A549 (cell line): ENCODE measurements at regions not wholly inside any gene's neighbourhood (a gene's known extent, or its start where the extent isn't known, plus 50 kb on each side); places are given as distances from the start of the nearest gene placed in this dataset.
A peak's percentile ranks its signal among the peaks of the same experiment; 100 is the strongest.

Experiments used
- ATAC-seq, 2 experiments: fragments of 200-7000 bp in 1 of 2; fragments of >200 bp in 1 of 2; cut with Nextera tagmentation in 1 of 2; cut with Tn5 transposase in 1 of 2; 3 replicates each; pipeline versions ENCODE4 v1.8.0 to v1.9.1; 2018 to 2020; ENCODE audit warnings: mild to moderate bottlenecking in 1 of 2, moderate library complexity in 1 of 2
- CTCF ChIA-PET: fragments of 300-600 bp; sonication (Branson Sonifier 250); formaldehyde crosslinking; extraction: SDS; loops from one replicate; lab custom pipeline; 2021; ENCODE audit warnings: antibody characterized with exemption, inconsistent platforms; lab: Yijun Ruan, JAX
- POLR2A ChIA-PET: fragments of 350-600 bp; formaldehyde crosslinking; extraction: SDS; loops from one replicate; lab custom pipeline; 2021; ENCODE audit warnings: antibody characterized with exemption, inconsistent platforms; lab: Yijun Ruan, JAX
- DNase-seq, 2 experiments: peaks; one replicate each; pipeline versions ENCODE4 v3.0.0 to v3.0.0-alpha.2; 2011 to 2016; ENCODE audit warnings: low read depth in 1 of 2, low spot score in 1 of 2
- FAIRE-seq: peaks from 2 replicates; lab custom pipeline; 2011; peaks lifted over from hg19 to GRCh38; lab: Jason Lieb, UNC
- H3K27ac ChIP-seq, 2 experiments: fragments of >200 bp; sonication (Bioruptor Twin); formaldehyde crosslinking; 3 replicates each; pipeline ENCODE4 v1.5.1; 2016 to 2017
- H3K4me1 ChIP-seq: fragments of >200 bp; sonication (Bioruptor Twin); formaldehyde crosslinking; 3 replicates; pipeline ENCODE4 v1.6.1; 2016
- H3K4me2 ChIP-seq: fragments of >200 bp; sonication (Bioruptor Twin); formaldehyde crosslinking; 3 replicates; pipeline ENCODE4 v1.6.1; 2016
- H3K4me3 ChIP-seq: fragments of >200 bp; sonication (Bioruptor Twin); formaldehyde crosslinking; 3 replicates; pipeline ENCODE4 v1.5.1; 2016
- H3K9me3 ChIP-seq: fragments of >200 bp; sonication (Bioruptor Twin); formaldehyde crosslinking; 3 replicates; pipeline ENCODE4 v1.6.1; 2016
- BHLHE40 ChIP-seq: IDR thresholded peaks from 2 replicates; pipeline ENCODE4 v1.6.1; 2012; ENCODE audit warnings: low read depth, low read length, inconsistent platforms
- CBX2 ChIP-seq: fragments of 200-600 bp; sonication (generic); IDR thresholded peaks from 2 replicates; pipeline ENCODE4 v1.6.1; 2016; ENCODE audit warnings: low read depth, mild to moderate bottlenecking, borderline replicate concordance
- CEBPB ChIP-seq, 2 experiments: fragments of >200 bp in 1 of 2; sonication (Bioruptor Twin) in 1 of 2; formaldehyde crosslinking in 1 of 2; IDR thresholded peaks; 2 replicates each; pipeline ENCODE4 v1.6.1; 2012 to 2016
- CHD4 ChIP-seq: fragments of 200-600 bp; sonication (generic); IDR thresholded peaks from 2 replicates; pipeline ENCODE4 v1.6.1; 2016; ENCODE audit warnings: antibody characterized with exemption, mild to moderate bottlenecking, borderline replicate concordance
- EHMT2 ChIP-seq: fragments of 200-600 bp; sonication (generic); IDR thresholded peaks from 2 replicates; pipeline ENCODE4 v1.6.1; 2016; ENCODE audit warnings: antibody characterized with exemption, low read depth, mild to moderate bottlenecking, moderate library complexity
- FOXS1 ChIP-seq: fragments of 250-450 bp; sonication (Bioruptor Pico); IDR thresholded peaks from 2 replicates; pipeline ENCODE4 v1.5.0; 2020; ENCODE audit warnings: mild to moderate bottlenecking, moderate library complexity
- GATA3 ChIP-seq: IDR thresholded peaks from 2 replicates; pipeline ENCODE4 v1.6.1; 2012; ENCODE audit warnings: borderline replicate concordance
- HOXB5 ChIP-seq: fragments of 250-450 bp; sonication (Bioruptor Pico); IDR thresholded peaks from 2 replicates; pipeline ENCODE4 v1.5.0; 2020; ENCODE audit warnings: mild to moderate bottlenecking, moderate library complexity
- JUN ChIP-seq, 2 experiments: fragments of >200 bp; sonication (Bioruptor Twin); formaldehyde crosslinking; IDR thresholded peaks; 2 replicates in 1 of 2; 3 replicates in 1 of 2; pipeline ENCODE4 v1.6.1; 2016 to 2017
- JUNB ChIP-seq: fragments of >200 bp; sonication (Bioruptor Twin); formaldehyde crosslinking; IDR thresholded peaks from 2 replicates; pipeline ENCODE4 v1.6.1; 2016
- NPAS2 ChIP-seq: fragments of 250-450 bp; sonication (Bioruptor Pico); IDR thresholded peaks from 2 replicates; pipeline ENCODE4 v1.8.0; 2022; ENCODE audit warnings: mild to moderate bottlenecking, moderate library complexity, borderline replicate concordance
- PHF8 ChIP-seq: fragments of 200-600 bp; sonication (generic); IDR thresholded peaks from 2 replicates; pipeline ENCODE4 v1.6.1; 2016; ENCODE audit warnings: low read depth, mild to moderate bottlenecking, antibody characterized with exemption, moderate library complexity, borderline replicate concordance
- POLR2A ChIP-seq: IDR thresholded peaks from 2 replicates; pipeline ENCODE4 v1.6.1; 2012; ENCODE audit warnings: mild to moderate bottlenecking, low read length
- POLR2AphosphoS2 ChIP-seq: conservative IDR thresholded peaks from 2 replicates; pipeline ENCODE4 v1.6.1; 2012; ENCODE audit warnings: low read length, improper control_type of control experiment, inconsistent platforms
- RAD21 ChIP-seq, 2 experiments: fragments of >200 bp in 1 of 2; sonication (Bioruptor Twin) in 1 of 2; formaldehyde crosslinking in 1 of 2; IDR thresholded peaks in 1 of 2; conservative IDR thresholded peaks in 1 of 2; 2 replicates in 1 of 2; 3 replicates in 1 of 2; pipeline ENCODE4 v1.6.1; 2012 to 2018; ENCODE audit warnings: inconsistent platforms in 1 of 2
- RARB ChIP-seq: fragments of 250-450 bp; sonication (Bioruptor Pico); IDR thresholded peaks from 2 replicates; pipeline ENCODE4 v1.8.0; 2021; ENCODE audit warnings: mild to moderate bottlenecking, moderate library complexity
- RCOR1 ChIP-seq: fragments of 150-350 bp; IDR thresholded peaks from 2 replicates; pipeline ENCODE4 v1.6.1; 2014; ENCODE audit warnings: antibody characterized with exemption, low read length, low read depth
- RFX5 ChIP-seq: fragments of 450-650 bp; IDR thresholded peaks from 2 replicates; pipeline ENCODE4 v1.7.1; 2014; ENCODE audit warnings: antibody characterized with exemption, mild to moderate bottlenecking, moderate library complexity
- SMC3 ChIP-seq: fragments of >200 bp; sonication (Bioruptor Twin); formaldehyde crosslinking; IDR thresholded peaks from 3 replicates; pipeline ENCODE4 v1.6.1; 2018; ENCODE audit warnings: inconsistent platforms
- TFCP2L1 ChIP-seq: fragments of 250-450 bp; sonication (Bioruptor Pico); IDR thresholded peaks from 2 replicates; pipeline ENCODE4 v1.5.0; 2021; ENCODE audit warnings: mild to moderate bottlenecking
- TP53 ChIP-seq: fragments of 250-450 bp; sonication (Bioruptor Pico); IDR thresholded peaks from 2 replicates; pipeline ENCODE4 v1.5.0; 2021; ENCODE audit warnings: mild to moderate bottlenecking, moderate library complexity
- ZC3H11A ChIP-seq: fragments of 450-650 bp; IDR thresholded peaks from 2 replicates; pipeline ENCODE4 v1.6.1; 2014; ENCODE audit warnings: antibody characterized with exemption, mild to moderate bottlenecking
- ZFP36 ChIP-seq: fragments of 450-650 bp; IDR thresholded peaks from 2 replicates; pipeline ENCODE4 v1.6.1; 2014; ENCODE audit warnings: borderline replicate concordance; ENCODE audit not compliant: partially characterized antibody
- WGBS: methylation state at CpG from one replicate; pipeline ENCODE4 v1.1.6; 2017; ENCODE audit errors: missing lambda C conversion rate; 5-methylcytosine and 5-hydroxymethylcytosine counted together
- TF ChIP-seq, protein P1 (sequence below): fragments of 250-450 bp; sonication (Bioruptor Pico); IDR thresholded peaks from 2 replicates; pipeline ENCODE4 v1.5.0; 2021; ENCODE audit warnings: mild to moderate bottlenecking, moderate library complexity, borderline replicate concordance
- TF ChIP-seq, protein P2 (sequence below): IDR thresholded peaks from 2 replicates; pipeline ENCODE4 v1.6.1; 2012; ENCODE audit warnings: low read depth, borderline replicate concordance
- TF ChIP-seq, protein P3 (sequence below): fragments of >200 bp; sonication (Bioruptor Twin); formaldehyde crosslinking; IDR thresholded peaks from 3 replicates; pipeline ENCODE4 v1.5.1; 2016
- TF ChIP-seq, protein P4 (sequence below): fragments of 450-650 bp; IDR thresholded peaks from 2 replicates; pipeline ENCODE4 v1.6.1; 2014; ENCODE audit warnings: antibody characterized with exemption

DNA sequence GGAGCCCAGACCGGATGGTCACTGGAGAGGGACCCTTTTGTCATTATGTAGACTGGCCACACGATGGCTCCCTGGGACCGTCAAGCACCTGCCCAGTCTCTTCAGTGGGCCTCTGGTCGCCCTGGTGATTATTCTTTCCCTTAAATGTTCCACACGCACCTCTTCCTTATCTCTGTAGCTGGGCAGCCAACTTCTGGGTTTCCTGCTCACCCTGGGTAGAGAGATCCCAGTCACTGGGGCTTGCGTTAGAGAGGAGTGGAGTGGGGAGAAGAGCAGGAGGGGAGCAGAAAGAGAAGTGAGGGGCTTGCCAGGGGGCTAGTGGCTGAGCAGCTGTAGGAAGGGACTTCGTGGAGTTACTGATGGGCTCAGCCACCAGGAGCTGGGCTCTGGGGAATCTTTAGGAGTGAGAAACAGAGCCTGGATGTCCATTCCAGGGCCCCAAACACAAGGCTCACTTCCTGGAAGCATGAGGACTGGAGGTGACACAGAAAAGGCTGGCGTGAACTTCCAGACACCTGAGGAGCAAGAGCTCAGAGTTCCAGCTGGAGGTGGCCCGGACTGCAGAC is 150.1 kb downstream of the DHX35 start:
- no peak overlapping the region for H3K4me2 ChIP-seq
- FAIRE-seq: no peak
- peak; percentile 66 to 88 for DNase-seq
- 14% methylated on average over 9 of the region's 9 CpGs for WGBS
- ATAC-seq: peak; percentile 84 to 95
- peaks cover 9% of the 10 kb centered on the region; the same call in 1 of the 3 replicates for H3K9me3 ChIP-seq
- TF ChIP-seq SMC3: peak; percentile 70
- peak; percentile 89 for TF ChIP-seq RAD21 (conservative IDR thresholded peaks at IDR 0.05 in 1 of 2, IDR thresholded peaks at IDR 0.05 in 1 of 2)
- TF ChIP-seq CBX2: no peak
- TF ChIP-seq GATA3: no peak
- TF ChIP-seq, protein P1, sequence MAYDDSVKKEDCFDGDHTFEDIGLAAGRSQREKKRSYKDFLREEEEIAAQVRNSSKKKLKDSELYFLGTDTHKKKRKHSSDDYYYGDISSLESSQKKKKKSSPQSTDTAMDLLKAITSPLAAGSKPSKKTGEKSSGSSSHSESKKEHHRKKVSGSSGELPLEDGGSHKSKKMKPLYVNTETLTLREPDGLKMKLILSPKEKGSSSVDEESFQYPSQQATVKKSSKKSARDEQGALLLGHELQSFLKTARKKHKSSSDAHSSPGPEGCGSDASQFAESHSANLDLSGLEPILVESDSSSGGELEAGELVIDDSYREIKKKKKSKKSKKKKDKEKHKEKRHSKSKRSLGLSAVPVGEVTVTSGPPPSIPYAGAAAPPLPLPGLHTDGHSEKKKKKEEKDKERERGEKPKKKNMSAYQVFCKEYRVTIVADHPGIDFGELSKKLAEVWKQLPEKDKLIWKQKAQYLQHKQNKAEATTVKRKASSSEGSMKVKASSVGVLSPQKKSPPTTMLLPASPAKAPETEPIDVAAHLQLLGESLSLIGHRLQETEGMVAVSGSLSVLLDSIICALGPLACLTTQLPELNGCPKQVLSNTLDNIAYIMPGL: no peak
- no peak for TF ChIP-seq TFCP2L1 (CRISPR knock-in tag)
- no peak for TF ChIP-seq TP53 (CRISPR knock-in tag)
- TF ChIP-seq ZC3H11A: no peak
- TF ChIP-seq POLR2A: no peak
- no peak for TF ChIP-seq ZFP36
- no peak for TF ChIP-seq JUN (IDR thresholded peaks at IDR 0.05)
- TF ChIP-seq CEBPB (IDR thresholded peaks at IDR 0.05): no peak
- no peak for TF ChIP-seq BHLHE40
- TF ChIP-seq RARB (CRISPR knock-in tag): no peak
- TF ChIP-seq FOXS1 (CRISPR knock-in tag): no peak
- TF ChIP-seq, protein P2, sequence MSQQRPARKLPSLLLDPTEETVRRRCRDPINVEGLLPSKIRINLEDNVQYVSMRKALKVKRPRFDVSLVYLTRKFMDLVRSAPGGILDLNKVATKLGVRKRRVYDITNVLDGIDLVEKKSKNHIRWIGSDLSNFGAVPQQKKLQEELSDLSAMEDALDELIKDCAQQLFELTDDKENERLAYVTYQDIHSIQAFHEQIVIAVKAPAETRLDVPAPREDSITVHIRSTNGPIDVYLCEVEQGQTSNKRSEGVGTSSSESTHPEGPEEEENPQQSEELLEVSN: no peak
- TF ChIP-seq, protein P3, sequence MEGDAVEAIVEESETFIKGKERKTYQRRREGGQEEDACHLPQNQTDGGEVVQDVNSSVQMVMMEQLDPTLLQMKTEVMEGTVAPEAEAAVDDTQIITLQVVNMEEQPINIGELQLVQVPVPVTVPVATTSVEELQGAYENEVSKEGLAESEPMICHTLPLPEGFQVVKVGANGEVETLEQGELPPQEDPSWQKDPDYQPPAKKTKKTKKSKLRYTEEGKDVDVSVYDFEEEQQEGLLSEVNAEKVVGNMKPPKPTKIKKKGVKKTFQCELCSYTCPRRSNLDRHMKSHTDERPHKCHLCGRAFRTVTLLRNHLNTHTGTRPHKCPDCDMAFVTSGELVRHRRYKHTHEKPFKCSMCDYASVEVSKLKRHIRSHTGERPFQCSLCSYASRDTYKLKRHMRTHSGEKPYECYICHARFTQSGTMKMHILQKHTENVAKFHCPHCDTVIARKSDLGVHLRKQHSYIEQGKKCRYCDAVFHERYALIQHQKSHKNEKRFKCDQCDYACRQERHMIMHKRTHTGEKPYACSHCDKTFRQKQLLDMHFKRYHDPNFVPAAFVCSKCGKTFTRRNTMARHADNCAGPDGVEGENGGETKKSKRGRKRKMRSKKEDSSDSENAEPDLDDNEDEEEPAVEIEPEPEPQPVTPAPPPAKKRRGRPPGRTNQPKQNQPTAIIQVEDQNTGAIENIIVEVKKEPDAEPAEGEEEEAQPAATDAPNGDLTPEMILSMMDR: peak; percentile 76
- TF ChIP-seq PHF8: no peak
- no peak for TF ChIP-seq EHMT2
- no peak for TF ChIP-seq POLR2AphosphoS2
- no peak for TF ChIP-seq JUNB
- no peak for TF ChIP-seq HOXB5 (CRISPR knock-in tag)
- no peak for TF ChIP-seq CHD4
- TF ChIP-seq RFX5: no peak
- TF ChIP-seq, protein P4, sequence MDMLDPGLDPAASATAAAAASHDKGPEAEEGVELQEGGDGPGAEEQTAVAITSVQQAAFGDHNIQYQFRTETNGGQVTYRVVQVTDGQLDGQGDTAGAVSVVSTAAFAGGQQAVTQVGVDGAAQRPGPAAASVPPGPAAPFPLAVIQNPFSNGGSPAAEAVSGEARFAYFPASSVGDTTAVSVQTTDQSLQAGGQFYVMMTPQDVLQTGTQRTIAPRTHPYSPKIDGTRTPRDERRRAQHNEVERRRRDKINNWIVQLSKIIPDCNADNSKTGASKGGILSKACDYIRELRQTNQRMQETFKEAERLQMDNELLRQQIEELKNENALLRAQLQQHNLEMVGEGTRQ: no peak
- no peak for TF ChIP-seq NPAS2 (CRISPR knock-in tag)
- no peak for TF ChIP-seq RCOR1
- TF ChIP-seq, all 56 proteins: peak for 3
- no peak overlapping the region for H3K4me3 ChIP-seq
- ChIA-PET CTCF (interaction anchor here (0.6 to 3.8 kb wide), 34 partner anchors 9 to 1853 kb away, joined by 3 to 40 read pairs (median 4); partner anchors contain the start of gene MAFB), POLR2A (no interaction called here)
- peaks cover 14% of the 10 kb centered on the region for H3K4me1 ChIP-seq
- no peak overlapping the region for H3K27ac ChIP-seq
